ENCODE measurements at regions not wholly inside any gene's neighbourhood (a gene's known extent, or its start where the extent isn't known, plus 50 kb on each side); places are given as distances from the start of the nearest gene placed in this dataset.

DNA sequence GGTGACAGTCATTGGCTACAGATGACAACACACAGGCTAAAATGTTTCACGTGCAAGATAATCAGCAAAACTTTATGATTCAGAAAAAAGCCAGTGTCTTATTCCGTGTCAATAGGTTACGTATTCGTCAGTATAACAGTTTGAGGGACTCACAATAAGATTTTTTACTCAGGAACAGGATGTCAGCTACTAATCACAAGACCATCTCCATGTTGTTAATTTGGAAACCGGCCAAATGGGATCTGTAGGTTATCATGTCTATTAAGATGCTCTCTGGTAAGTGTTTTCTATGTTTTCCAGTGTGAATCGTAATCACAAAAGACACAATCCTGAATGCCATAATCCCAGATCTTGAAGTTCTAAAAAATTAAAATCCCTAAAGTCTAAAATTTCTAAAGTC is 197.3 kb downstream of the ETV1 start:
- TF ChIP-seq YY1 (IDR thresholded peaks at IDR 0.05; ENCODE audit: low read depth) (no peak), EGR1 (IDR thresholded peaks at IDR 0.05) (no peak), CEBPB (IDR thresholded peaks at IDR 0.05) (no peak), FOXM1 (IDR thresholded peaks at IDR 0.05; ENCODE audit: borderline replicate concordance, low read depth) (no peak), RAD21 (IDR thresholded peaks at IDR 0.05; ENCODE audit: low read depth) (no peak), EP300 (IDR thresholded peaks at IDR 0.05; ENCODE audit: borderline replicate concordance) (no peak), NFIC (IDR thresholded peaks at IDR 0.05) (no peak), CREB1 (IDR thresholded peaks at IDR 0.05; ENCODE audit: low read depth) (no peak), USF1 (IDR thresholded peaks at IDR 0.05) (no peak)
- TF ChIP-seq, protein P1, sequence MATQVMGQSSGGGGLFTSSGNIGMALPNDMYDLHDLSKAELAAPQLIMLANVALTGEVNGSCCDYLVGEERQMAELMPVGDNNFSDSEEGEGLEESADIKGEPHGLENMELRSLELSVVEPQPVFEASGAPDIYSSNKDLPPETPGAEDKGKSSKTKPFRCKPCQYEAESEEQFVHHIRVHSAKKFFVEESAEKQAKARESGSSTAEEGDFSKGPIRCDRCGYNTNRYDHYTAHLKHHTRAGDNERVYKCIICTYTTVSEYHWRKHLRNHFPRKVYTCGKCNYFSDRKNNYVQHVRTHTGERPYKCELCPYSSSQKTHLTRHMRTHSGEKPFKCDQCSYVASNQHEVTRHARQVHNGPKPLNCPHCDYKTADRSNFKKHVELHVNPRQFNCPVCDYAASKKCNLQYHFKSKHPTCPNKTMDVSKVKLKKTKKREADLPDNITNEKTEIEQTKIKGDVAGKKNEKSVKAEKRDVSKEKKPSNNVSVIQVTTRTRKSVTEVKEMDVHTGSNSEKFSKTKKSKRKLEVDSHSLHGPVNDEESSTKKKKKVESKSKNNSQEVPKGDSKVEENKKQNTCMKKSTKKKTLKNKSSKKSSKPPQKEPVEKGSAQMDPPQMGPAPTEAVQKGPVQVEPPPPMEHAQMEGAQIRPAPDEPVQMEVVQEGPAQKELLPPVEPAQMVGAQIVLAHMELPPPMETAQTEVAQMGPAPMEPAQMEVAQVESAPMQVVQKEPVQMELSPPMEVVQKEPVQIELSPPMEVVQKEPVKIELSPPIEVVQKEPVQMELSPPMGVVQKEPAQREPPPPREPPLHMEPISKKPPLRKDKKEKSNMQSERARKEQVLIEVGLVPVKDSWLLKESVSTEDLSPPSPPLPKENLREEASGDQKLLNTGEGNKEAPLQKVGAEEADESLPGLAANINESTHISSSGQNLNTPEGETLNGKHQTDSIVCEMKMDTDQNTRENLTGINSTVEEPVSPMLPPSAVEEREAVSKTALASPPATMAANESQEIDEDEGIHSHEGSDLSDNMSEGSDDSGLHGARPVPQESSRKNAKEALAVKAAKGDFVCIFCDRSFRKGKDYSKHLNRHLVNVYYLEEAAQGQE (IDR thresholded peaks at IDR 0.05; ENCODE audit: low read depth) = no peak

DNA sequence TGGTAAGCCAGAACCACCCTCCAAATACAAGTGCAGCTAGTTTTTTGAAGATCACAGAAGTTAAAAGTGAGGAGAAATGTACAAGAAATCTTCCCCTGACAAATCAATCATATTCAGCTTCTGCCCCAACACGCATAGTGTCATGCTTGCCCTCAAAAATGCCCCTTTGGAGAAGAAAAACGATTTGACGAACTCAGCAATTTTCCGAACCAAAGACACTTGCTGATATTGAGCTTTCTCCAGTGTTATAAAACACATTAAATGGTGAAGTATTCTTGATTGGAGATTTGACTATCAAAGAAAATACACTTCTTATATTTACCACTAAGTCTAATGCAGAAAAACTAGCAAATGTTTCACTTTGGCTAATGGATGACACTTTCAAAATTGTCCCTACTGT is 195.5 kb downstream of the ETV1 start:
- TF ChIP-seq NFIC (IDR thresholded peaks at IDR 0.05) (no peak), CREB1 (IDR thresholded peaks at IDR 0.05; ENCODE audit: low read depth) (no peak), USF1 (IDR thresholded peaks at IDR 0.05) (no peak), TAF1 (IDR thresholded peaks at IDR 0.05; ENCODE audit: low read depth) (no peak), TCF12 (IDR thresholded peaks at IDR 0.05; ENCODE audit: low read depth) (no peak), MAX (IDR thresholded peaks at IDR 0.05) (no peak), EGR1 (IDR thresholded peaks at IDR 0.05) (no peak), TEAD4 (IDR thresholded peaks at IDR 0.05) (no peak), FOXM1 (IDR thresholded peaks at IDR 0.05; ENCODE audit: borderline replicate concordance, low read depth) (no peak), CEBPB (IDR thresholded peaks at IDR 0.05) (no peak), ZBTB7A (IDR thresholded peaks at IDR 0.05; ENCODE audit: low read depth) (no peak), RAD21 (IDR thresholded peaks at IDR 0.05; ENCODE audit: low read depth) (no peak), YY1 (IDR thresholded peaks at IDR 0.05; ENCODE audit: low read depth) (no peak), EP300 (IDR thresholded peaks at IDR 0.05; ENCODE audit: borderline replicate concordance) (no peak)
- TF ChIP-seq, protein P1 (IDR thresholded peaks at IDR 0.05; ENCODE audit: low read depth) = no peak

- TF ChIP-seq, protein P1 (IDR thresholded peaks at IDR 0.05; ENCODE audit: low read depth) = no peak
- TF ChIP-seq FOXM1 (IDR thresholded peaks at IDR 0.05; ENCODE audit: borderline replicate concordance, low read depth) (no peak), YY1 (IDR thresholded peaks at IDR 0.05; ENCODE audit: low read depth) (no peak), RAD21 (IDR thresholded peaks at IDR 0.05; ENCODE audit: low read depth) (no peak), USF1 (IDR thresholded peaks at IDR 0.05) (no peak), CREB1 (IDR thresholded peaks at IDR 0.05; ENCODE audit: low read depth) (no peak), CEBPB (IDR thresholded peaks at IDR 0.05) (no peak), TCF12 (IDR thresholded peaks at IDR 0.05; ENCODE audit: low read depth) (no peak), TEAD4 (IDR thresholded peaks at IDR 0.05) (no peak), NFIC (IDR thresholded peaks at IDR 0.05) (no peak), TAF1 (IDR thresholded peaks at IDR 0.05; ENCODE audit: low read depth) (no peak)
Measured at GRCh38 chr7:13794581-13794980, 194.9 kb downstream of the ETV1 start.

- TF ChIP-seq EGR1 (IDR thresholded peaks at IDR 0.05) (no peak), TAF1 (IDR thresholded peaks at IDR 0.05; ENCODE audit: low read depth) (no peak), ZBTB7A (IDR thresholded peaks at IDR 0.05; ENCODE audit: low read depth) (no peak), NFIC (IDR thresholded peaks at IDR 0.05) (no peak), EP300 (IDR thresholded peaks at IDR 0.05; ENCODE audit: borderline replicate concordance) (no peak), RAD21 (IDR thresholded peaks at IDR 0.05; ENCODE audit: low read depth) (no peak), CEBPB (IDR thresholded peaks at IDR 0.05) (no peak), FOXM1 (IDR thresholded peaks at IDR 0.05; ENCODE audit: borderline replicate concordance, low read depth) (no peak), CREB1 (IDR thresholded peaks at IDR 0.05; ENCODE audit: low read depth) (no peak), YY1 (IDR thresholded peaks at IDR 0.05; ENCODE audit: low read depth) (no peak), MAX (IDR thresholded peaks at IDR 0.05) (no peak), TCF12 (IDR thresholded peaks at IDR 0.05; ENCODE audit: low read depth) (no peak), TEAD4 (IDR thresholded peaks at IDR 0.05) (no peak), USF1 (IDR thresholded peaks at IDR 0.05) (no peak)
- TF ChIP-seq, protein P1 (IDR thresholded peaks at IDR 0.05; ENCODE audit: low read depth) = no peak
Measured at GRCh38 chr7:13797545-13797944, 191.9 kb downstream of the ETV1 start.
